Activated T-helper 1 cell treated with anti-CD3 and anti-CD28 coated beads, Interleukin-2, amount 50 U/mL, for 16 hours (primary cell): ENCODE measurements at regions not wholly inside any gene's neighbourhood (a gene's known extent, or its start where the extent isn't known, plus 50 kb on each side); places are given as distances from the start of the nearest gene placed in this dataset.
"Not testable (repeated sequence)": the region's sequence is repeated elsewhere in the genome, so short reads cannot be mapped to it uniquely, and the experiment has no call there.

Experiments used
- DNase-seq, 2 donors: peaks; one replicate each; pipeline ENCODE4 v3.0.0-alpha.2; 2020; ENCODE audit warnings: low read depth in 1 of 2, low spot score in 1 of 2

DNA sequence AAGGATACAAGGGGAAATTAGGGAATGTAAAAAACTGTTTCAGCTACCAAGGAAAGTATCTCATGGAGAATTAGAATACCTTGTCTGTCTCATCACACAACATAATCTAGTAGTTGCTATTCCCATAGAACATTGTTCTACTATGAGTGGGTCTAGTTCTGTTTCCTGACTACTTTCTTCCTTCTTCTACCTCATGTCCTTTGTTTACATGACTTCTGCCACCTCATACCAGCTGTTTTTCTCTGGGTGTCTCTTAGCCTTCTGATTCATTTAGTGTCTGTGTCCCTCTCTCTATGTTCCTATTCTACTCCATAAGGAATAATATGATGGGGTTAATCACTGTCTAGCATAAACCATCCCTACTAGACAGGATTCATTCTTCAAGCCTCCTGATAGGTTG, 887.3 kb downstream of the DIAPH3 start:
- no peak for DNase-seq

DNA sequence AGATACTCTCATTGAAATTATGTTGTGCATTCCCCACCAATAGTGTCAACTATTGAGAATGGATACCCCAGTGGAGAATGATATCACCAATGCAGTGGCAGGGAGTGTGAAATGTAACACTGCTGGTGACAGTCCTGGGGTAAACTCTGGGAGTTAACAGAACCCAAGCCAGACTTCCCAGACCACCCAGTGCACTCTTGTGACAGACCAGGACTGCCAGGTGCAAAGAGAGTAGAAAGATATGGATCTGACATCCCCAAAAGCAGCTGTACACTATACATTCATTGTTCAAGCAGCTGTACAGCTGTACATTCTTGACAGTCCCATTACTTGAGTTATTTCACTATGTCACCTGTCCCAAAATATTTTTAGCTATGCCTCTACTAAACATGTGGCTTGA, 886.6 kb downstream of the DIAPH3 start:
- no peak for DNase-seq

DNA sequence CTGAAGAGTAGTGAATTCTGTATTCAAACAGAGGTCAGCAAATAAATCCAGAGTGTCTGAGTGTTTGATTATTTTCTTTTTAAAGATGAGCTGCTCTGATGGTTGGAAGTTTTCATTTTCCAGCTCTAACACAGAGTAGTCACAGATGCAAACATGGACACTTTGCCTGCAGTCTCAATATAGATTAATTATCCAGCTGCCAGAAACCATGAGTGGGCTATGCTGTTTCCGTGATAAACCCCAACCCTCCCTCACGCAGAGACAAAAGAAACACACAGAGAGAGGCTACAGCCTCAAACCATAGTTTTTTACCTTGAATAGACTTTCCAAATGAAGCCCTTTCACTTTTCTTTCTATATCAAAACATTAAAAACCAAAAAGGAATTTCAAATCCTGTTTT, 884.7 kb downstream of the DIAPH3 start:
- no peak for DNase-seq

DNA sequence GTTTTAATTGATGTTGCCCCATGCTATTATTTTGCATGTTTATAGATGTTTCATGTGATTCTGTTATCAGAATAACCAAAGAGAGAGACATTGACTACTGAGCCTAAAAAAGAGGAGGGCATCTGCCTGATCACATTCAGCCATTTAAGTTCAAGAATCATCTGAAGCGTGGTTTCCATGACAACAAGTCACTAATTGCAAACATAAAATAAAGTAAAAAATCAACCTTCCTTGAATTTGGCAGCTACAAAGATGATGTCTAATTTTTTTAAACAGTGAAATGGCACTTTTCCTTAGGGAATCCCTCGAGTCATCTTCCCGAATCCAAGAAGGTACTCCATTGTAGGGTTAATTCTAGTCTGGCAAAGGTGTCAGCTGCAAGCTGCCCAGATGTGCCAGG, 884.2 kb downstream of the DIAPH3 start:
- DNase-seq = no peak

DNA sequence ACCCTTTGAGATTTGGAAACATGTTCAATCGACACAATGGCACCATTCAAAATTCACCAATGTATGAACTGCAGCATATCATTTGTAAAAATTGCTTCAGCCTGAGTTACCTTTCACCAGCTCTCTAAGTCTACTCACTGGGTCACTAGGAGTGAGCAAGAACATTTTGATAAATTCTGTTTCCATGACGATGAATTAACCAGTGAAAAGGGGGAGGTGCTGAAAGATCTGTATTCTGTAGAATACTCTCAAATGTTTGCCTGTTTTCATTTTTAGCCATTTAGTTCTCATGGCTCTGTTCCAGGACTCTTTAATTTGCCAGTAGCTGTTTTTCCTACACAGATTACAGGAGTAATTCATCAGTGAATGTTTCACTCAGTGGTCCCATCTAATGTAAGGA, 883.4 kb downstream of the DIAPH3 start:
- no peak for DNase-seq

DNA sequence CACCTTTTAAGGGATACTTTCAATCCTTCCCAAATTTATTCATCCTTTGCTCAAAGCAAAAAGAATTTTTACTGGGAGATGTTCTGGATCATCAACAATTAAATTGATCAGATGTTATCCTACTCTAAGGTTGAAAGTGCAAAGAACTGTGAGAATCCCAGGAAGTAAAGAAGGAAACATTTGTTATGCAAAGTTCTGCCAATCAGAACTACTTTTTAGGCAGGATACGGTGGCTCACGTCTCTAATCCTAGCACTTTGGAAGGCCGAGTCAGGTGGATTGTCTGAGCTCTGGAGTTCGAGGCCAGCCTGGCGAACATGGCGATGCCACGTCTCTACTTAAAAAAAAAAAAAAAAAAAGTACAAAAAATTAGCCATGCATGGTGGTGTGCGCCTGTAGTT, 882.3 kb downstream of the DIAPH3 start:
- no peak for DNase-seq

DNA sequence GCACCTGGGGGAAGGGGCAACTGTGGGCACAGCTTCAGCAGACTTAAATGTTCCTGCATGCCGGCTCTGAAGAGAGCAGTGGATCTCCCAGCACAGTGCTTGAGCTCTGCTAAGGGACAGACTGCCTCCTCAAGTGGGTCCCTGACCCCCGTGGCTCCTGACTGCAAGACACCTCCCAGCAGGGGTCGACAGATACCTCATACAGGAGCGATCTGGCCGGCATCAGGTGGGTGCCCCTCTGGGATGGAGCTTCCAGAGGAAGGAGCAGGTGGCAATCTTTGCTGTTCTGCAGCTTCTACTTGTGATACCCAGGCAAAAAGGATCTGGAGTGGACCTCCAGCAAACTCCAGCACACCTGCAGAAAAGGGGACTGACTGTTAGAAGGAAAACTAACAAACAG, 871.5 kb downstream of the DIAPH3 start:
- not testable (repeated sequence) for DNase-seq

DNA sequence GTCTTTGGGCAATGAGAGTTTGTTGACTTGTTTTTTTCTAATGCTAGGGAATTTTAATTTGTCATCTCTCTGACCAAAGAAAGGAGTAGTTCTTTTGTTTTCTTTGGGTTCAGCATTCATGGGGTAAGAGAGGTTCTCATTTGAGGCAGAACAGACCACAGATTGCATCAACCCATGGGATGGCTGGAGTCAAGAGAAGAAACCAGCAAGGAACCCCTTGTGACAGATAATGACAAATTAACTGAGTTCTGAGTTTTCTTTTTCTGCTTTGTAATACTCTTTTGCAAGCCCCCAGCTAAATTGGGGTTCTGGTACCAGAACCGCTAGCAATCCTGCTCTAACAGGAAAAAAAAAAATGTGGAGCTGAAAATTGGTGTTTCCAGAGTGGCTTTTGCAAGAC, 864.1 kb downstream of the DIAPH3 start:
- no peak for DNase-seq

DNA sequence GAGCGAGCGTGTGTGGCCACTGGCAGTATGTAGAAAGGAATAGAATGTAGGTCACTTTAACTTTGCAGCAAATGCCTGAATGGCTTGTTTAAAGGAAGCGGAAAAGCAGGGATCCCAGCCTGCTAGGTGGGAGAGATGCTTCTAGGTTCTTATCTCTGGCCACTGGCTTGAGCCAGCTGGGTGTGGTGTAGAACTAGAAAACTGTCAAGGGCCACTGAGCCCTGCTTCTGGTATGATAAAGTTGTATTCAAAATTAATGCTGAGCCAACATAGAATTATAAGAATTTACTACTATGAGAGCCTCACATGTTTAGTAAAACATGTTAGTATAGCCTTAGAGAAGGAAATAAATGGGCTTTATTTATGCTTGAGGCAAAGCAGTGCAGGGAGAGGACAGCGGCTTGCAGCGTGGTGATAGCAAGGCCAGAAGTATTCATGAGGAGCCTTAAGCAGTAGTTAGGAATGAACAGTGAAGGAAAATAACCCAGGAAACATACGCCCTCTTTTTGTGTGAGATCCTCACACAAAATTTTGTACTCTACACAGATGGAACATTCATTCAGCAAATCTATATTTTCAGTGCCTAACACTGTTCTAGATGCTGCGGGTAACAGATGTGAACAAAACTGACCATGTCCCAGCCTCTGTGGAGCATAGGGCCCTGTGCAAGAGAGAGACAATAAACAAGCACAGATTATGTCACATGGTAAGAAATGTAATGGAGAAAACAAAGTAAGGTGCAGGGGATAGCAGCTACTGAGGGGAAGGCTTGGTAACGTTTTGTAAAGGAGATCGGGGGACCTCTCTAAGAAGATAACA, 863.2 kb downstream of the DIAPH3 start:
- no peak for DNase-seq

DNA sequence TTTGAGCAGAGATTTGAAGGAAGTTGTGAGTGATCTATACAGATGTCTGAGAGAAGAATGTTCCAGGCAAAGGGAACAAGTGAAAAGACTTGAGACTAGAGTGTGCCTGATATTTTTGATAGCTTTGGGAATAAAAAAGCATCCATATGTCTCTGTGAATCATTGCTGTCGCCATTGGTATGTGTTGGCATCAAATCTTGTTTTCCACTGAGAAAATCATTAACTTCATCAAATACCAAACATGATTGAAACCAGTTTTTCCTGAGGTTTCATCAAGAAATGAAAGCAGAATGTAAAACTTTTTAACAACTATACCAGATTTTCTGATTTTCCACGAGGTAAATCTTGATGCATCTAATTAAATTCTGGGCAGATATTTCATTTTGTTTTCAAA, 862.6 kb downstream of the DIAPH3 start:
- DNase-seq = no peak

DNA sequence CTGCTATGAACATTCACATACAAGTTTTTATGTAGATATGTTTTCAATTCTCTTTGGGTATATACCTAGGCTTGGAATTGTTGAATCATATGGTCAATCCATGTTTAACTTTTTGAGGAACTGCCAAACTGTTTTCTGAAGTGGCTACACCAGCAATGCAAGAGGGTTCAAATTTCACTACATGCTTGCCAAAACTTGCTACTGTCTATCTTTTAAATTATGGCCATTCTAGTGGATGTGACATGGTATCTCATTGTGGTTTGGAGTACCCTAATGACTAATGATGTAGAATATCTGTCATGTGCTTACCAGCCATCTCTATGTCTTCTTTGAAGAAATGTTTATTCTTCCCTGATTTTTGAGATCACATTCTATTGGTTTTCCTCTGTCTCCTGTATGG, 860.3 kb downstream of the DIAPH3 start:
- no peak for DNase-seq

DNA sequence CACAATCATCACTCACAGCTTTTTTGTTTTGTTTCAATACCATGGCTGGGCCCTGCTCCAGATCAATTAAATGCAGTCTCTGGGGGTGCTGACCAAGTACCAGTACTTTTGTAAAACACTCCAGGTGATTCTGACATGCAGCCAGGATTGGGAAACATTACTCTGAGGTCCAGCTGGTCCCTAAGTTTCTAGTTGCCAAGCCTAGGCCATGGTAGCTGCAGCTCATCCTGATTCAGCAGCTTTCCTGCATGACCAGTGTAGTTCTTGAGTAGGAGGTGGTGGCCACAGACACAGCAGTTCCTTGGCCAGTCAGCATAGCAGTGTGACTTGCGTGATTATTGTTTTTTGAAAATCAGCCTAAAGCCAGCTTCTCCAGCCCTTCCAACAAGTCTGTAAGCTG, 859.1 kb downstream of the DIAPH3 start:
- DNase-seq = no peak

DNA sequence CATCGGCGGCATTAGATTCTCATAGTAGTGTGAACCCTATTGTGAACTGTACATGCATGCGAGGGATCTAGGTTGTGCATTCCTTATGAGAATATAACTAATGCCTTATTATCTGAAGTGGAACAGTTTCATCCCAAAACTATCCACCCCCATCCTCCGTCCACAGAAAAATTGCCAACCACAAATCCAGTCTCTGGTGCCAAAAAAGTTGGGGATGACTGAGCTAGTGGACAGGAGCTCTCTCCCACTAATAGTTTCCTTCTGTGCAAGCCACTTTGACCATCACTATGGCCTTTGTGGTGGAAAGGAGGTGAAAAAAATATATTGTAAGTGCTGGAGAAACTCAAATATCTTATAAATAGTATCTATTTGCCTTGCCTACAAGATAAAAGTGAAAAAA, 857.8 kb downstream of the DIAPH3 start:
- DNase-seq = no peak

DNA sequence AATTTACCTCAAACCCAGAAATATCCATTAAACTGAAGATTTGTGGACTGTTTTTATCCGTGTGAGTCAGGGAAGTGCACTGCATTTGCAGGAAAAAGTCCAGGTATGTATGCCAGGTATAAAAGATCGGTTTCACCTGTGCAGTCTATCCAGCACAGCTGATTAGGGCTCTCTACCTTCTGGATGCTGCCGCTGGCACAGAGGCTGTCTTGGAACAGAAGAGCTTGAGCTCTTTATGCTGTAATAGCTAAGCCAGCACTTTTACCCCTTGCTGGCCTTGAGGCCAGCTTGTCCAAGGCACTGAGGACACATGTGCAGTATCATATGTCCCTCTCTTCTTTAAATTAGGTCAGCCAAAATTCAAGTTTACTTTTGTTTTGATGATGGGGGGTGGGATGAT, 851.0 kb downstream of the DIAPH3 start:
- no peak for DNase-seq

DNA sequence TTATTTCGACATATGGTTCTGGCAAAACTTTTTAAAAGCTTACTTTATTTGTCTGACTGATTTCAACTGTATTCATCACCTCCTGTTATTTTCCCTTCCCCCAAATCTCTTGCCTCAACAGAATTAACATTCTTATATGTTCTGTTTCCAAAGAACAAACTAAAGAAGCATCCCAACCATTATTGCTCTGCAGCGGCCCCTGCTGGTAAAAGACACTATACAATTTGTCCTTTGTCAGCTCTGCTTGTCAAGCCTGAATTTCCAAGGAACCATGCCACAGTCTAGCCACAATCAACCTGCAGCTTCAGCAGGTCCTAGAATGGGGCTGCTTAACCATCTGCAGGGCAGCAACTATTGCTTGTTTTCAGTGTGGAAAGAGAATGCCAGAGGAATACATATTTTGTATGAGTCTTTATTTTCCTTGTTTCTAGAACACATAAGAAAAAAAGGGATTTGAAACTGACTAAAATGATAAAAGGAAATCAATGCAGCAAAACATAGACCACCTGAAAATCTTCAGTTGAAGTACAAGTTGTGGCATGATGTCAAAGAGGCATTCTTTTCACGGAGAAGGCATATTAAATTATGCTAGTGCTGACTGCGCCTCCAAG, 845.3 kb downstream of the DIAPH3 start:
- DNase-seq = no peak

DNA sequence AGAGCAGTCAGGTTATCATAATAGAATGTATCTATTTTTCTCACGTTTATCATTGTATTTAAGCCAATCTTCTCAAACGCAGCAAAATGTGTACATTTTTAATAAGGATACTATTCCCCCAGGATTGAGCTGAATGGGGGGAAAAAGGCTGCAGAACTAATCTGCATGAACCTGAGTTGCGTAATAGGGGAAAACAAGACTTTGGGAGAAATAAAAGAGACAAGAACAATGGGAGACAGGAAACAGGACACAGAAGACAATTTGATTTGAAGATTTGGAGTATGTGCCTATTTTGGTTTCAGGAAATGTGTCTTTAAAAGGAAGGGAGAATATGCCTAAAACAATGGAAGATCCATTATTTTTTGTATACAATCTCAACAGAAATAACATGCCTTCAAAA, 844.5 kb downstream of the DIAPH3 start:
- no peak for DNase-seq

DNA sequence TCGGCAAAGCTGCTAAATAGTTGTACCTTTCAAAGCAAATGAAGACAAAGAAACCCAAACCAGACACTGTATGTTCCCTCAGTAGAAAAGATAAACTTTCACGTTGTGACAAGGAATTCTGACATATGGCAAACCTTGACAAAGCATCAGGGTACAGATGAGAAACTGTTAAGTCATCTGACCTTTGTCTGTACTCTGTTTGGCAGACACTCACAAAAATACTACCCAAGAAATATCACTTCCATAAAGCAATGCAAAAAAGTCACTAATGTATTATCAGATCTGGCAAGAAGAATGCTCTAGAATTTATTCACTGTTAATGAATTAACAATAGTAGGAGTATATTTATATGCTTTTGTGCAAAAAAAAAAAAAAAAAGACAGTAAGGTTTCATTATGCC, 843.7 kb downstream of the DIAPH3 start:
- DNase-seq = no peak

DNA sequence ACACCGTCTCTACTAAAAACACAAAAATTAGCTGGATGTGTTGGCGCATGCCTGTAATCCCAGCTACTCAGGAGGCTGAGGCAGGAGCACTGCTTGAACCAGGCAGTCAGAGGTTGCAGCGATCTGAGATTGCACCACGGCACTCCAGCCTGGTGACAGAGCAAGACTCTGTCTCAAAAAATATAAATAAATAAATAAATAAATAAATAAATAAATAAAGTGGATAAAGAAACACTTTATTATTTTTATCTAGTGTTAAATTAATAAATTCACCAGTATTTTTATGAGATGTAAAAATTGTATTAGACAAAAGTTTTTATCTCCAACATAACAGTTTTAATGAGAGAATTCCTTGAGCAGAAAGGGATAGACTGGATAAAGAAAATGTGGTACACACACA, 839.3 kb downstream of the DIAPH3 start:
- DNase-seq = not testable (repeated sequence)

DNA sequence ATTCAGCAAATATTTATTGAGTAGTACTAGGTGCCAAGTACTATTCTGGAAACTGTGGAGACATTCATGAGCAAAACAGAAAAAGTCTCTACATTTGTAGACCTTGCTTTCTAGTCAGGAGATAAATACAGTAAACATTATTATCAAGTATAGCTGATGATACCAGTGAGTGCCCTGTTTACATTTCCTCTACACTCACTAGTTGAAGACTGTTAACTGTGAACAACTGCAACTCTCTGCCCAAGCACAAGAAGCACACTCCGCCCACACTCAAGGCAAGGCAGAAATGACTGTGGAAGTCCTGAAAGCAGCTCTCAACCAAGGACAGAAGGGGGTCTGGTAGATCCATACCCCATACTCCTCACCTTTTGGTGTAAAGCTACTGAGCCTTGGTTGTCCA, 837.0 kb downstream of the DIAPH3 start:
- no peak for DNase-seq

DNA sequence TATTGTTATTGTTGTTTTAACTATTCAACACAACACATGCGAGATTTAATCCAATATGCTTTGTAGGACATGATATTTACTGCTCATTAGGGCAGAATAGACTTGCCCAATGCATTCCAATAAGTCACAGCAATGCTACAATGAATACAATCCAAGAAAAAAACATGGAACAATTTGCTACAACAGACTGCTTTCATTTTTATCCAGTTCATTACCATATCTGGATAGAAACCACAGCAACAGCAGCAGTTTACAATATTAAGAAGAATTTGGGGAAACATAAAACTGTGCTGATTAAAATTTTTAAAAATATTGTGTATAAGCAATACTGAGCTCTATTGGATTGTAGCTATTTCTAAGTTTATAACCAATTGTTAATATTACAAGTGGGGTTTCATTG, 833.0 kb downstream of the DIAPH3 start:
- DNase-seq = no peak

DNA sequence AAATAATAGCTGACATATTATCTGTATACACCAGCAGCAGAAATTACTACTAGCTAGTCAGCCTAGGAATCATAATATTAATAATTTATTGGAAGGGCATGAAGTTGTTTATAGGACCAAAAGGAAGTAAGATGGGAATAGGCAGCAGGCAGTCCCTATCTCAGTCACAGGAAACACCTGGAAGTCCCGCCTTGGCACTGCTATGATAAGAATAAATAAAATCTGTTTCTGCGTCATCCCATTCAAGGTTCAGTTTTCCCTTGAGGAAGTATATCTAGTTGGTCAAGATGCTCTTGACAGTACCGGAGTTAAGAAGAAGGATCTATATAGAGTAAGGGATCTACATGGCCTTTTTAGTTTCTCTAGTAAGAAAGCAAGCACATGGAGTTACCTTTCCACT, 830.8 kb downstream of the DIAPH3 start:
- no peak for DNase-seq

DNA sequence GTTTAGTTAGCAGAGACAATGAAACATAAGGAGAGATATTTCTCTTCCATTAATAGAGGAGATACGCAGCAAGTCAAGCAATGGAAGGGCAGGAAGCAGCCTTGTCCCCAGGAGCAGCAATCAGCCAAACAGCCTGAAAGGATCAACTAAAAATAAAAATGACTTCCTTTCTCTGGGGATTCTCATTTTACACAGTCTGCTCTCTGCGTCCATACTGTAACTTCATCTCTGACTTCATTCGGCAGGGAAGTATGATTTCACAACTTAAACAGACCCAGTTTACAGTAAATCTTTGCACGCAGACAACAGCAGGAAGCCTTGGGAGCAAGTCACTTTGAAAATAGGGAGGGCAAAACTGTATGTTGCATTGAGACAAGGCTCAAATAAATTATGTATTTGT, 826.7 kb downstream of the DIAPH3 start:
- DNase-seq = no peak

DNA sequence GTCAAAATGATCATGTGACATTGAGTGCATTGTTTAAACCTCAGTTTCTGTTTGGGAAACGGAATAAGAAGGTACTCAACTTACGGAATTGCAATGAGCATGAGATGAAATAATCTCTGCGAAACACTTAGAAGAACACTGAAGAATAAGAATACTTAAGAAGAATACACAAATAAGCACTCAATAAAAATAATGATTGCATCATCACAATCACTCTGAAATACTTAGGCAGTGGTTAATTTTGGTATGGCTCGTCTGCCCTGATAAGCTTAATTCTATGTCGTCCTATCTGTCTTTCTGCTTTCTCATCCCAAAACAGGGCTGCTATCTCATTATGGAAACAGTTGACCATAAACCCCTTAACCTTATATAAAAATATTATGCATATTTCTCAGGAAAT, 823.6 kb downstream of the DIAPH3 start:
- DNase-seq = no peak
